Glomerular visceral epithelial cell (primary cell): ENCODE measurements at regions not wholly inside any gene's neighbourhood (a gene's known extent, or its start where the extent isn't known, plus 50 kb on each side); places are given as distances from the start of the nearest gene placed in this dataset.

Experiments used
- DNase-seq: peaks from one replicate; pipeline ENCODE4 v3.0.0-alpha.2; 2016; ENCODE audit errors: extremely low spot score

GRCh38 chr7:68433462-68434070, 1164.7 kb upstream of the AUTS2 start:
- DNase-seq, result no peak

- no peak for DNase-seq
Measured at GRCh38 chr7:68434857-68435256, 1163.4 kb upstream of the AUTS2 start.

GRCh38 chr7:68438016-68438415, 1160.3 kb upstream of the AUTS2 start:
- no peak for DNase-seq

DNA sequence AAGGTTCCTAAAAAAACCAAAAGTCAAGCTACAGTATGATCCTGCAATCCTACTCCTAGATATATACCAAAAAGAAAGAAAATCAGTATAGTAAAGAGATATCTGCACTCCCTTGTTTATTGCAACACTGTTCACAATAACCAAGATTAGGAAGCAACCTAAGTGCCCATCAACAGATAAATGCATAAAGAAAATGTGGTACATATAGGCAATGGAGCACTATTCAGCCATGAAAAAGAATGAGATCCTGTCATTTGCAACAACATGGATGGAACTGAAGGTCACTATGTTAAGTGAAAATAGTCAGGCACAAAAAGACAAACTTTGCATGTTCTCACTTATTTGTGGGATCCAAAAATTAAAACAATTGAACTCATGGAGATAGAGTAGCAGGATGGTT, 1159.5 kb upstream of the AUTS2 start:
- DNase-seq, result no peak

DNA sequence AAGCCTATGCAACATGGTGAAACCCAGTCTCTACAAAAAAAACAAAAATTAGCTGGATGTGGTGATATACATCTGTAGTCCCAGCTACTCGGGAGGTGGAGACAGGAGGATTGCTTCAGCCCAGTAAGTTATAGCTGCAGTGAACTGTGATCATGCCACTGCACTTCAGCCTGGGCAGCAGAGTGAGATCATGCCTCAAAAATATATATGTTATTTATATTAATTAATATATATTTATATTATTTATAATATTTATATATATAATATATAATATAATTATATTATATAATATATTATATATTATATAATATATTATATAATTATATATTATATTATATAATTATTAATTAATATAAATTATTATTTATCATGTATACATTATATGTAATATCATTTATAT, 1158.4 kb upstream of the AUTS2 start:
- DNase-seq, result no peak

DNA sequence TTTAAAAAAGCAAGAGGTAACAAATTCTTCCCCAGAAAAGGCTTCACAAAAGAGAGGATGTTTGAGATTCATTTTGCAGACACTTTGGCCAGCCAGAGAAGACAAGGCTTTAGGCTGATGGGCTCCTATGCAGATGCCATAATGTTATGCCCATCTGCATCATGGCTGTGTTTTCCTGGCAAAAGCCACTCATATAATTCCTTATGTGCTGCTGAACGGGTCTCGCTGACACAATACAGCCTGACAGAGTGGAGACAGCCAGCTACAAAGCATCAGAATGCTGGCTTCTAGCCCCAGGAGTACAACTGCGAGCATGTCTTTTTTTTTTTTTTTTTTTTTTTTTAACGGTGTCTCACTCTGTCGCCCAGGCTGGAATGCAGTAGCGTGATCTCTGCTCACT, 1157.4 kb upstream of the AUTS2 start:
- no peak for DNase-seq

DNA sequence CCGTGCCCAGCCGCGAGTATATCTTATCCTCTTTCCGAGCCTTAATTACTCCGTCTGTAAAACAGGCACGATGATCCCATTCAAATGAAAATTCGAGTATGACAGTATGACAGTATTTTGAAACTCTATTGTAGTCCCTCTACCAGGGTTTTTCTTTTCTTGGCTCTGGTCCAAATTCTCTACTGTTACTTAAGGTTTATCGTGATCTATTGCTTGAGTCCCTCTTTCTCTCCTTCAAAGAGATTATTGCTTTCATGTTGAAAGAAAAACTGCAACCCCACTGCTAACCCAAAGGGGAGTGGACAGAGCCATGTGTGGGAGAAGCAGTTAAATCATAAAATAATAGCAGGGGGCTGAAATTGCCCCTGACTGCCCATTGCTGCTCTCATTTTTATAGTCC, 1156.6 kb upstream of the AUTS2 start:
- no peak for DNase-seq

DNA sequence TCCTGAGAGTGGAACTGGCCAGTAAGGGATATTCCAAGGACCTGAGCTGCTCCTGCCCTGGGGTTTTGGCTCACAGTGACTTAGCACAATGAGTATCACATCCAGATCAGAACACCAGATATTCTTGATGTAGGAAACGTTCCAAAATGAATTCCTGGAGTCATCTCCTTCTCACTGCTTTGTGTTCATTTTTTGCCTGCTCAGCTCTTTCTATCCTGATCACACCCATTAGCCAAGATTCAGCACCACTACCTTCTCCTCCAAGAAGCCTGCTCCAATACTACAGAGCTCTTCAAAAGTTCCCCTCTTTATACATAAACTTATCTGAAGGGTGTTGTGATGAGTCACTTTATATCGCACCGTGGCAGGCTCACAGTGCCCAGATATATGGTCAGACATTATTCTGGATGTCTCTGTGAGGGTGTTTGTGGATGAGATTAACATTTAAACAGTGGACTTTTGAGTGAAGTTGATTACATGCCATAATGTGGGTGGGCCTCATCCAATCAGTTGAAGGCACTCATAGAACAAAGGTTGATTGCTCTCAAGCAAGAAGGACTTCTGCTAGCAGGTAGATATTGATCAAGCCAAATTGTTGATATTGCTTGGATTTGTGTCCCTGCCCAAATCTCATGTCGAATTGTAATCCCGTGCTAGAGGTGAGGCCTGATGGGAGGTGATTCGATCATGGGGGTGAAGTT, 1155.2 kb upstream of the AUTS2 start:
- no peak for DNase-seq

DNA sequence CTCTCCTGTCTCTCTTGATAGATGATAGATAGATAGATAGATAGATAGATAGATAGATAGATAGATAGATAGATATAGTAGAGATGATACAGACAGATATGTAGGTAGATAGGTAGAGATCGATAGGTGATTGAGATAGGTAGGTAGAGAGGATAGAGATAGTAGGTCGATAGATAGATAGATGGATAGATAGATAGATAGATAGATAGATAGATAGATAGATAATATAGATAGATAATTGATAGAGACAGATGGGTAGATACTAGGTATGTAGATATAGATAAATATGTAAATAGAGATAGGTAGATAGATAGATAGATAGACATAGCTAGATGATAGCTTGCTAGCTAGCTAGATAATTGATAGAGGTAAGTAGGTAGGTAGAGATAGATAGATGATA, 1154.2 kb upstream of the AUTS2 start:
- no peak for DNase-seq

DNA sequence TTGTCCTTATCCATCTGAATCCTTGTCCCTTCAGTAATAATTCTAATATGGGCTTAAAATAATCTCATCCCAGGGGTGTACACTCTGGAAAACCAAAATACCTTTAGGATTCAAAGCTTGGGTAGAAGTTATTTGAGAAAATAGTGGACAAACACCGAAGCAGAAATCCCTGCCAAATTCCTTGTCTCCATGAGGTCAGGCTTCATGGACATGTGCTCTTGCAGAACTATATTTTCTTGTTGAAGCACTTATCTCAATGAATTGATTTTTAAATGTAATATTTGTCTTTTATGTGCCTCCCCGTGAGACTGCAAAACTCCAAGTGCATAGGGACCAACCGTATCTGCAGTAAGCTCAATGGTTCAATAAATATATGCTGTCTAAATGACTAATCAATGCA, 1153.3 kb upstream of the AUTS2 start:
- no peak for DNase-seq

DNA sequence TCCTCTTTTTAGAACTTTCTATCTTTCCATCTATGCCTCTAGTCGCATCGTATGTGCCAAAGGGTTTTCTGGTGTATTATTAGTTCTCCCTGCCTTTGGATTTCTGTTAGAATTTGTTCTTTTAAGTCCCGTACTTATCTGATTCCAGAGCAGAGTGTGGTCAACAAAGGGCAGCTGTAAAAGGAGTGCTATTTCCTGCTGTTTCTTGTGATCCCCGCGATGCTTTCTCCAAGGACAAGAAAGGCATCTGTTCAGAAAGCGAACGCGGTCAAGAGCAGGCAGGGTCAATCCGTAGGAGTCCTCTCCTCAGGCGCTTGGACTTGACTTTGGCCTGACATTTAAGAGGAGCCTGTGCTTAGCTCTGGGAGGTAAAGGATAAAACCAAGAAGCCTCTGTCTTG, 1152.1 kb upstream of the AUTS2 start:
- DNase-seq, result no peak

- no peak for DNase-seq
Measured at GRCh38 chr7:68449099-68449498, 1149.2 kb upstream of the AUTS2 start.

- no peak for DNase-seq
Measured at GRCh38 chr7:68449816-68450215, 1148.5 kb upstream of the AUTS2 start.

GRCh38 chr7:68454931-68455330, 1143.3 kb upstream of the AUTS2 start:
- no peak for DNase-seq

- DNase-seq, result no peak
Measured at GRCh38 chr7:68456469-68456868, 1141.8 kb upstream of the AUTS2 start.

DNA sequence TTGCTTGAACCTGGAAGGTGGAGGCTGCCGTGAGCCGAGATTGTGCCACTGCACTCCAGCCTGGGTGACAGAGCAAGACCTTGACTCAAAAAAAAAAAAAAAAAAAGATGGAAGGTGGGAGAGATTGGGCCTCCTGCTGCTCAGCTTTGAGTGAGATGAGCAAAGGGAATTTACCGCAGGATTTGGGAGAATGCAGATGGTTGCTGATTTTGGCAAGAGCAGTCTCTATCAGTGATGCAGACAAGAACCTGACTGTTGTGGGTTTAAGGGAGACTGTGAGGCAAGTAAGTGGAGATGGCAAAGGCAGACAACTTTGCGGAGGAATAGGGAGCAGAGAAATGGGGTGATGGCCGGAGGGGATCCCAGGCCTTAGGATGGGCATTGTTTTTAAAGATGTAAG, 1140.8 kb upstream of the AUTS2 start:
- no peak for DNase-seq

DNA sequence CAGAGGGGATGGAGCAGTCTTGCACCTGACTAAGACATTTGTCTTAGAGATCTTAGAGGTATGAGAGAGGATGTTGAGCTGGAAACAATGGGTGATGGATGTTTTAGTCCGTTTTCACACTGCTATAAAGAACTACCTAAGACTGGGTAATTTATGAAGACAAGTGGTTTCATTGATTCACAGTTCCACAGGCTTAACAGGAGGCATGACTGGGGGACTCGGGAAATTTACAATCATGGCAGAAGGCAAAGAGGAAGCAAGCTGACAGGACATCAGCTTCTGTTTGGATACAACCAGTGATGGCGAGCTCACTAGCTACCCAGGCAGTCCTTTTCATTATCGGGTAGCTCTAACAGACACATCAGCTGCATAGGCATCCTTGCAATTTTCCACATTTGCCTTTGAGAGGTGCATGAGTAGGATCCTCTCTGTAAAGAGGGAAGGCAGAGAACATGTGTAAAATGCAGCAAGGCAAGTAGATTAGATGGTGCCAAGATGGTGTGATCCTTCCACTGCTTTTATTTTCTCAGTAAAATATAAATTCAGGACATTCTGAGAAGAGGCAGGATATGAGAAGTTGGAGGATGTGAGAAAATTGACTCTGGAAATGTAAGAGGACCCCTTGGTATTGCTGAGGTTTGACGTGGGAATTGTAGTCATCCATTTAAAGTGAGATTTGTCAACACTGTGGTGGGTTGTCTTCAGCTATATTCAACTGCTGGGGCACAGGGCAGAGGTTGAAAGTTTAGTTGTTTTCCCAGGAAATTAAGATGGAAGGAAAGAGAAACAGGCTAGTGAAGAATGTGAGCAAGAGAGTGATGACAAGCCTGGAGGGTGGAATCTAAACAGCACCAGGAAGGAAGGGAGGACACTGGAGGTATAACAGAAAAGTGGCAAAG, 1140.0 kb upstream of the AUTS2 start:
- no peak for DNase-seq

DNA sequence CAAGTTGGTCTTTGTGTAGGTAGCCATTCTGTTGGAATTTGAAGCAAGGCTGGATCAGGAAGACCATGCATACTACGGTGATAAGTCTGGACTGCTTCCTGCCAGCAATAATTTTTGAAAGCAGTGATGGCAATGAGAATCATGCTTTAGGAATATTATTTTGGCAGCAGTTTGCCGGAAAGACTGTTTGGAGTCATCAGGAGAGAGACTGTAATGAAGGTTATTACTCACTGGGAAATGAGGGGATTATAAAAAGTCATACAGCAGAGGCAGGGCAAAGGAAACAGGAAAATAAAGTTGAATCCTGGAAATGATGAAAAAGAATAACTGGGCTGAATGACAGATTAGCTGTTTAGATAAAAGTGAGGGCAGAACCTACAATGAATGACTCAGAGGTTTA, 1136.8 kb upstream of the AUTS2 start:
- DNase-seq, result no peak

- DNase-seq, result no peak
Measured at GRCh38 chr7:68470836-68471435, 1127.3 kb upstream of the AUTS2 start.

DNA sequence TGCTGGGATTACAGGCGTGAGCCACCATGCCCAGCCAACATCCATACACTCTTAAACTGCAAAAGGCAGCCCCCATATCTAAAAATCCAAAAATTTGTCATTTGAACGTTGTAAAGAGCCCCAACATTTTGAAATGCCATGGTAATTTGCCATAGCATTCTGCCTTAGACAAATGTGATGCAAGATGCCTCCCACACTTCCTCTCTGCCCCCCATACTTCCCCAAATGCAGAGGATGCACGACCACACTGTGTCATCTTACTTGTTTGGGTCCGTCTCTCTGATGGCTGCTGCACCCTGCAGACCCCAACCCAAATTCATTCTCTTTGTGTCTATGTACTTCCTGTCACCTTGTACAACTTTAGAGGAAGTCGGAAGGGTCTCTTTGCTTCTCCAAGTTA, 1125.6 kb upstream of the AUTS2 start:
- DNase-seq, result no peak

DNA sequence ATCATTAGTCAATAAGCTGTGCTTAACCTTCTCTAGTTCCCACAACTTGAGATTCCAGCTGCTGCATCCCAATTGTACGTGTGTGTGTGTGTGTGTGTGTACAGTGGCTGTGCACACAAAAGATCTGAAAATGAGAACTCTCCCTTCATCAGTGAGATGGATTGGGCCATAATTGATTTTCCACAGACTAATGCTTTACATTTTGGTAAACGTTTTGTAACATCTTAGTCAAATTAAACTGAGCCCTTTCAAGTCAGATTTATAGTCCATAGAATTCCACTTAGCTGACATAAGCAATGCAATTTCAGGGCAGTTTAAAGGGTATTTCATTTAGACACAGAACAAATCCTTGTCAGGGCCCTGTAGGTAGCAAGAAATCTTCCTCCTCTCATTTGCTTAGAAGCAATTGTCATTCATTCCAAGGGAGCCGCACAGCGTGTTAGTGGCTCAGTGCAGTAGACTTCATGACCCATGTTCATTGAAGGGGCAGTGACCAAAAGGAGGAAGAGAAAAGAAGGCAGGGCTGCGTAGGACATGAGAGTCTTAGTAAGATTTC, 1123.5 kb upstream of the AUTS2 start:
- no peak for DNase-seq

- no peak for DNase-seq
Measured at GRCh38 chr7:68476966-68477365, 1121.3 kb upstream of the AUTS2 start.
